Mesothelial cell of epicardium (in vitro differentiated cells): ENCODE measurements at regions not wholly inside any gene's neighbourhood (a gene's known extent, or its start where the extent isn't known, plus 50 kb on each side); places are given as distances from the start of the nearest gene placed in this dataset.

ENCODE experiments used
- DNase-seq, 2 experiments: peaks; one replicate each; pipeline ENCODE4 v3.0.0; 2021; ENCODE audit warnings: low spot score in 2 of 2; ENCODE audit not compliant: unreplicated experiment in 2 of 2
- H3K27ac Mint-ChIP-seq: 2 replicates; pipeline ENCODE4 v1.8.0; 2021; ENCODE audit warnings: mixed read lengths
- H3K27me3 Mint-ChIP-seq: 2 replicates; pipeline ENCODE4 v1.8.0; 2021; ENCODE audit warnings: low read depth, mixed read lengths
- H3K36me3 Mint-ChIP-seq: 2 replicates; pipeline ENCODE4 v1.8.0; 2021; ENCODE audit warnings: mixed read lengths
- H3K4me1 Mint-ChIP-seq: 2 replicates; pipeline ENCODE4 v1.8.0; 2021; ENCODE audit warnings: mixed read lengths
- H3K4me3 Mint-ChIP-seq: 2 replicates; pipeline ENCODE4 v1.8.0; 2021; ENCODE audit warnings: mild to moderate bottlenecking, moderate library complexity, mixed read lengths
- H3K9me3 Mint-ChIP-seq: 2 replicates; pipeline ENCODE4 v1.8.0; 2021; ENCODE audit warnings: mixed read lengths
- TF ChIP-seq, protein P1 (sequence below): fragments of 200-600 bp; sonication (generic); IDR thresholded peaks from one replicate; pipeline ENCODE4 v1.5.0; 2021; ENCODE audit warnings: antibody characterized with exemption; ENCODE audit not compliant: unreplicated experiment

DNA sequence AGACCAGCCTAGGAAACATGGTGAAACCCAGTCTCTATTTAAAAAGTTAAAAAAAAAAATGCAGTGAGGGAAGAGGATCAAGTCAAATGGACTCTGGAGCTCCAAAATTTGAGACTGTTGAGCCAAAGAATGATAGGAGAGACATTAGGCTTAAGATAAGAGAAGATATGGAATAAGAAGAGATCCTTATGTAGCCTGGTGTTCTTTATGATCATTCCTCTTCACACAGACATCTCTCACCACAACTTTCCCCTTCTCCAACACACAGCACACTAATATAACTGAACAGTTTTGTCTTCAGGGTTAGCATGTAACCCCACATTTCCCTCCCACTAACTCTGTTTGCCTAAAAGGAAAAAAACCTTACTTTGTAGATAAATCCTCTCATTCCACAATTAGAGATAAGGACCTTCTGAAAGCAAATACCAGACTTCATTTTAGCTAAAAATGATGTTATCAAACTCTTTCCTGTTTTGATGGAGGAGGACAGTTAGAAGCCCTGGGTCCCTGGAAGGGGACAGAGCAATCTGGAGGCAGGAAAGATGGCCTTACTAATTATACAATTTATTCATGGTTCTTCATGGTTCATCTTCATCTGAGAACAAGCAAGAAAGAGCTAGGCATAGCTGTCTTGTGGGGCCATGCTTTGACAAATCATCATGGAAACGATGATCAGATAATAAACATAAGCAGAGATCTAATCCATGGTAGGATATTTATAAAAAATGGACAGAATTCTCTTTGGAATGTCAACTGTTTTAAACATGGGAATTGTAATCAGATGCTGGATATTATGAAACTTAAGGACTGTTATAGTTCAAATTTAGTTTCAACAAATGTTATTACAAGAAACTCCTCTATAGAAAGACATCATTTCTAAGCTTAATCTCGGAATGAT, 96.7 kb upstream of the S1PR1 start:
- H3K4me3 Mint-ChIP-seq = no peak overlapping the region
- H3K36me3 Mint-ChIP-seq = no peaks in the 10 kb centered on the region
- no peaks in the 10 kb centered on the region for H3K27me3 Mint-ChIP-seq
- peaks cover 50% of the 10 kb centered on the region for H3K4me1 Mint-ChIP-seq
- TF ChIP-seq, protein P1, sequence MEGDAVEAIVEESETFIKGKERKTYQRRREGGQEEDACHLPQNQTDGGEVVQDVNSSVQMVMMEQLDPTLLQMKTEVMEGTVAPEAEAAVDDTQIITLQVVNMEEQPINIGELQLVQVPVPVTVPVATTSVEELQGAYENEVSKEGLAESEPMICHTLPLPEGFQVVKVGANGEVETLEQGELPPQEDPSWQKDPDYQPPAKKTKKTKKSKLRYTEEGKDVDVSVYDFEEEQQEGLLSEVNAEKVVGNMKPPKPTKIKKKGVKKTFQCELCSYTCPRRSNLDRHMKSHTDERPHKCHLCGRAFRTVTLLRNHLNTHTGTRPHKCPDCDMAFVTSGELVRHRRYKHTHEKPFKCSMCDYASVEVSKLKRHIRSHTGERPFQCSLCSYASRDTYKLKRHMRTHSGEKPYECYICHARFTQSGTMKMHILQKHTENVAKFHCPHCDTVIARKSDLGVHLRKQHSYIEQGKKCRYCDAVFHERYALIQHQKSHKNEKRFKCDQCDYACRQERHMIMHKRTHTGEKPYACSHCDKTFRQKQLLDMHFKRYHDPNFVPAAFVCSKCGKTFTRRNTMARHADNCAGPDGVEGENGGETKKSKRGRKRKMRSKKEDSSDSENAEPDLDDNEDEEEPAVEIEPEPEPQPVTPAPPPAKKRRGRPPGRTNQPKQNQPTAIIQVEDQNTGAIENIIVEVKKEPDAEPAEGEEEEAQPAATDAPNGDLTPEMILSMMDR = no peak
- peaks cover 5% of the 10 kb centered on the region for H3K9me3 Mint-ChIP-seq
- no peak for DNase-seq
- H3K27ac Mint-ChIP-seq = peak overlapping the region; percentile 86

GRCh38 chr1:101139130-101139529, 97.7 kb upstream of the S1PR1 start:
- H3K27ac Mint-ChIP-seq = peak overlapping the region; percentile 65

DNA sequence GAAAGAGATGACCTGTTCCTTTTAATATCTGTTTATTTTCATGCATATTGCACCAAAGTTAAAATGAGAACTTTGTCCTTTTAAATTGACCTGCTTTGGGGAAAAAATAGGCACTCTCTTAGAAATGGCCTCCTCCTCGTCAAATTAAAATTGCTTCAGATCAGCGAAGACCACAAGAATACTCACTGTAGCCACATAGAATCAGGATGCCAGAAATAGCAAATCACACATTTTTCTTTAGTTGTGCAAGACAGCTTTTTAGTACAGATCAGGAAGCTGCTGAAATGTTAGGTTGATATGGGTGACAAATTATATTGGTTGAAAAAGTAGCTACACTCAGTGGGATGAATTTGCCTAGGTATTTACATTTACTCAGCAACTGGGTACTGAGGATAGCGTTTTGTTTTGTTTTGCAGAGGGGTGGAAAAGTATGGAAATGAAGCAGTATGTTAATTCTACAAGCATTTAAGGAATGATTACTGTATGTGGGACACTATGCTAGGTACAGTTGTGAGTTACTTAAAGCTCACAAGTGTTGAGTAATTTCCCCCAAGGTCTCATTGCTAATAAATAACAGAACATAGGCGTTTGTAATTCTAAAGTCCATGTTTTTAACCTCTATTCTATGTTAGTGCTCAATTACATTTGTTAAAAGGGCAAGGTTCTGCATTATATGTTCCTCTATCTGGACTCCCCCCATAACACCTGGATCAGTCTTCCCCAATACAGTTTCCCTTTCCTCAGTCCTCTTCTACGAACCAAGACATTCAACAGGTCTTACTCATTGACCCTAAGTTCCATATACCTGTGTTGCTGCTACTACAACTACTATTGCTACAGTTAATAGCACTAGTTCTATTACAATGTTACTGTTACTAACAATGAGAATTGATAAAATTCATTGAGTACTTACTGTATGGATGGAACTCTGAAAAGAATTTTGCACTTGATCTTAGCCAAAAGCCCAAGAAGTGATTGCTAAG, 99.4 kb upstream of the S1PR1 start:
- Mint-ChIP-seq H3K27me3 (no peaks in the 10 kb centered on the region), H3K9me3 (no peaks in the 10 kb centered on the region), H3K4me1 (peaks cover 58% of the 10 kb centered on the region), H3K4me3 (no peak overlapping the region), H3K36me3 (no peaks in the 10 kb centered on the region), H3K27ac (peak overlapping the region; percentile 58)
- TF ChIP-seq, protein P1 = no peak
- DNase-seq = no peak

More at GRCh38 chr1:101139130-101139529, 97.7 kb upstream of the S1PR1 start:
- TF ChIP-seq, protein P1 = no peak
- H3K27me3 Mint-ChIP-seq = no peaks in the 10 kb centered on the region
- peaks cover 5% of the 10 kb centered on the region for H3K9me3 Mint-ChIP-seq
- H3K36me3 Mint-ChIP-seq = no peaks in the 10 kb centered on the region
- no peak overlapping the region for H3K4me3 Mint-ChIP-seq
- H3K4me1 Mint-ChIP-seq = peaks cover 49% of the 10 kb centered on the region
- no peak for DNase-seq

DNA sequence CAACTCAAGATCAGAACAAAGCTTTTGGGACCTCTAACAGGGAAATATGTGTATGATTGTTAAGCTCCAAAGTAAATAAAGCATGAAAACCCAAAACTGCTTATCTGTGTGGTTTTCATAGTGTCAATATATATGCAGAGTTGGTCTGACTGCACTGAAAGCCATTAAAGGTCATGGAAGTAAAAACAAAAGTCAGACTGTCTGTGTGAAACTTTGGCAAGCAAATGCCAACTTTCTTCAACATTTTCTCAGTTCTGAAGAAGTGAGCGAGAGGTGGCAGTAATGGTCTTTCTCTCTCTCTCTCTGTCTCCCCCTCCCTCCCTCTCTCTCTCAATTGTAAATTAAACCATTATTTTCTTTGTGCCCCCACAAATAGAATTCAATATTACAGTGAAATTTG, 100.1 kb upstream of the S1PR1 start:
- Mint-ChIP-seq H3K27ac (peak overlapping the region; percentile 58), H3K4me3 (no peak overlapping the region), H3K9me3 (no peaks in the 10 kb centered on the region), H3K36me3 (no peaks in the 10 kb centered on the region), H3K27me3 (no peaks in the 10 kb centered on the region), H3K4me1 (peaks cover 62% of the 10 kb centered on the region)
- TF ChIP-seq, protein P1 = no peak
- no peak for DNase-seq

DNA sequence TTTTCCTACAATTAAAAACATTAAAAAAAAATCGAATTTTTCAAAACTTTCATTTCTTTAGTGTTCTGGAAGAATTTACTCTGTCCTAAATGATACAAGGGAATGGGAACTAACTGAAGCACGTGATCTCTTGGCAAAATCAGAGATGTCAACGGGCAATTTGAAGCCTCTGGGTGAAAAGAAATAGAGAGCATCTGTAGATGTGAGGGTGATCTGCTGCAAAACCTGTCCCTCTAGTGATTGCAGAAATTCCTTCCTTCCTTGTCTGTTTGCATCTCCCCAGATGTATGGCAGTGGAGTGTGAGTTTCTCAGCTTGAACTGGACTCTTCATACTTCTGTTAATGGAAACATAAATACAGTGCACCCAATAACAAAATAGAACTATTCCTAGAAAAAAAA, 100.5 kb upstream of the S1PR1 start:
- Mint-ChIP-seq H3K36me3 (no peaks in the 10 kb centered on the region), H3K27me3 (no peaks in the 10 kb centered on the region), H3K4me1 (peaks cover 67% of the 10 kb centered on the region), H3K27ac (peak overlapping the region; percentile 9), H3K4me3 (no peak overlapping the region), H3K9me3 (no peaks in the 10 kb centered on the region)
- DNase-seq = no peak
- TF ChIP-seq, protein P1 = no peak
